ENCODE measurements at regions not wholly inside any gene's neighbourhood (a gene's known extent, or its start where the extent isn't known, plus 50 kb on each side); places are given as distances from the start of the nearest gene placed in this dataset.

DNA sequence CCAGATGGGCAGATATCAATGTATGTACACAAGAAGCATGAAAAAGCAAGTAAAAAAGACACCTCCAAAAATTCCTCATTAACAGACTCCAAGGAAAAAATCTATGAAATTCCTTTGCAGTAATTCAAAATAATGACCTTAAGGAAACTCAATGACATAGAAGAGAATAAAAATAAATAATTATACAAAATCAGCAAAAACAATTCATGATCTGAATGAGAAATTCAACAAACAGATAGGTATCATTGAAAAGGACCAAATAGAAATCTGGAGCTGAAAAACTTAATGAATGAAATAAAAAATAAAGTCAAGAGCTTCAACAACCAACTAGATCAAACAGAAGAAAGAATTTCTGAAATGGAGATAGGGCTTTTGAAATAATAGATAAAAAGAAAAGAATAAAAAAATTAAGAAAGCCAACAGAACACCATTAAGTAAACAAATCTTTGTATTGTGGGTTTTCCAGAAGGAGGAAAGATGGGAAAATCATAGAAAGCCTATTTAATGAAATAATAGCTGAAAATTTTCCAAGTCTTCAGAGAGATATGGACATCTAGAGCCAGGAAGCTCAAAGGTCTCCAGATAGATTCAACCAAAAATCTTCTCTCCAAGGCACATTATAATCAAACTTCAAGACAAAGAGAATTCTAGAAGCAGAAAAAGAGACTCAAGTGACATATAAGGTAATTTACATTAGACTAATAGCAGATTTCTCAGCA, 52.0 kb upstream of the KCNK1 start (continued):
- TF ChIP-seq SAFB2 (IDR thresholded peaks at IDR 0.05; ENCODE audit: borderline replicate concordance, low read depth, low read length, severe bottlenecking) (no peak), ZNF445 (CRISPR knock-in tag; IDR thresholded peaks at IDR 0.05; ENCODE audit: low read depth) (peak; percentile 44; the same call in 1 of the 2 replicates), ZEB2 (IDR thresholded peaks at IDR 0.05) (peak; percentile 63; the same call in 1 of the 2 replicates), MXI1 (IDR thresholded peaks at IDR 0.05; ENCODE audit: low read depth, low read length) (no peak), KHSRP (IDR thresholded peaks at IDR 0.05) (no peak), HOXB6 (CRISPR knock-in tag; IDR thresholded peaks at IDR 0.05; ENCODE audit: borderline replicate concordance) (no peak), TBL1XR1 (IDR thresholded peaks at IDR 0.05; ENCODE audit: low read length in 2 of 2) (no peak), ZNF253 (CRISPR knock-in tag; conservative IDR thresholded peaks at IDR 0.05) (no peak), CBX3 (IDR thresholded peaks at IDR 0.05; ENCODE audit: borderline replicate concordance in 1 of 2, low read length in 2 of 2) (peak in 1 of 2 experiments; percentile 98; a peak in 2 of 3 replicates), LARP7 (IDR thresholded peaks at IDR 0.05) (no peak), DIDO1 (tag; IDR thresholded peaks at IDR 0.05; ENCODE audit: low read depth) (no peak), C11orf30 (IDR thresholded peaks at IDR 0.05; ENCODE audit: low read depth) (peak; percentile 74)
- TF ChIP-seq, protein P1, sequence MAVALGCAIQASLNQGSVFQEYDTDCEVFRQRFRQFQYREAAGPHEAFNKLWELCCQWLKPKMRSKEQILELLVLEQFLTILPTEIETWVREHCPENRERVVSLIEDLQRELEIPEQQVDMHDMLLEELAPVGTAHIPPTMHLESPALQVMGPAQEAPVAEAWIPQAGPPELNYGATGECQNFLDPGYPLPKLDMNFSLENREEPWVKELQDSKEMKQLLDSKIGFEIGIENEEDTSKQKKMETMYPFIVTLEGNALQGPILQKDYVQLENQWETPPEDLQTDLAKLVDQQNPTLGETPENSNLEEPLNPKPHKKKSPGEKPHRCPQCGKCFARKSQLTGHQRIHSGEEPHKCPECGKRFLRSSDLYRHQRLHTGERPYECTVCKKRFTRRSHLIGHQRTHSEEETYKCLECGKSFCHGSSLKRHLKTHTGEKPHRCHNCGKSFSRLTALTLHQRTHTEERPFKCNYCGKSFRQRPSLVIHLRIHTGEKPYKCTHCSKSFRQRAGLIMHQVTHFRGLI (CRISPR knock-in tag; IDR thresholded peaks at IDR 0.05), result no peak
- TF ChIP-seq, protein P2, sequence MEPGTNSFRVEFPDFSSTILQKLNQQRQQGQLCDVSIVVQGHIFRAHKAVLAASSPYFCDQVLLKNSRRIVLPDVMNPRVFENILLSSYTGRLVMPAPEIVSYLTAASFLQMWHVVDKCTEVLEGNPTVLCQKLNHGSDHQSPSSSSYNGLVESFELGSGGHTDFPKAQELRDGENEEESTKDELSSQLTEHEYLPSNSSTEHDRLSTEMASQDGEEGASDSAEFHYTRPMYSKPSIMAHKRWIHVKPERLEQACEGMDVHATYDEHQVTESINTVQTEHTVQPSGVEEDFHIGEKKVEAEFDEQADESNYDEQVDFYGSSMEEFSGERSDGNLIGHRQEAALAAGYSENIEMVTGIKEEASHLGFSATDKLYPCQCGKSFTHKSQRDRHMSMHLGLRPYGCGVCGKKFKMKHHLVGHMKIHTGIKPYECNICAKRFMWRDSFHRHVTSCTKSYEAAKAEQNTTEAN (CRISPR knock-in tag; IDR thresholded peaks at IDR 0.05), result no peak
- TF ChIP-seq, protein P3, sequence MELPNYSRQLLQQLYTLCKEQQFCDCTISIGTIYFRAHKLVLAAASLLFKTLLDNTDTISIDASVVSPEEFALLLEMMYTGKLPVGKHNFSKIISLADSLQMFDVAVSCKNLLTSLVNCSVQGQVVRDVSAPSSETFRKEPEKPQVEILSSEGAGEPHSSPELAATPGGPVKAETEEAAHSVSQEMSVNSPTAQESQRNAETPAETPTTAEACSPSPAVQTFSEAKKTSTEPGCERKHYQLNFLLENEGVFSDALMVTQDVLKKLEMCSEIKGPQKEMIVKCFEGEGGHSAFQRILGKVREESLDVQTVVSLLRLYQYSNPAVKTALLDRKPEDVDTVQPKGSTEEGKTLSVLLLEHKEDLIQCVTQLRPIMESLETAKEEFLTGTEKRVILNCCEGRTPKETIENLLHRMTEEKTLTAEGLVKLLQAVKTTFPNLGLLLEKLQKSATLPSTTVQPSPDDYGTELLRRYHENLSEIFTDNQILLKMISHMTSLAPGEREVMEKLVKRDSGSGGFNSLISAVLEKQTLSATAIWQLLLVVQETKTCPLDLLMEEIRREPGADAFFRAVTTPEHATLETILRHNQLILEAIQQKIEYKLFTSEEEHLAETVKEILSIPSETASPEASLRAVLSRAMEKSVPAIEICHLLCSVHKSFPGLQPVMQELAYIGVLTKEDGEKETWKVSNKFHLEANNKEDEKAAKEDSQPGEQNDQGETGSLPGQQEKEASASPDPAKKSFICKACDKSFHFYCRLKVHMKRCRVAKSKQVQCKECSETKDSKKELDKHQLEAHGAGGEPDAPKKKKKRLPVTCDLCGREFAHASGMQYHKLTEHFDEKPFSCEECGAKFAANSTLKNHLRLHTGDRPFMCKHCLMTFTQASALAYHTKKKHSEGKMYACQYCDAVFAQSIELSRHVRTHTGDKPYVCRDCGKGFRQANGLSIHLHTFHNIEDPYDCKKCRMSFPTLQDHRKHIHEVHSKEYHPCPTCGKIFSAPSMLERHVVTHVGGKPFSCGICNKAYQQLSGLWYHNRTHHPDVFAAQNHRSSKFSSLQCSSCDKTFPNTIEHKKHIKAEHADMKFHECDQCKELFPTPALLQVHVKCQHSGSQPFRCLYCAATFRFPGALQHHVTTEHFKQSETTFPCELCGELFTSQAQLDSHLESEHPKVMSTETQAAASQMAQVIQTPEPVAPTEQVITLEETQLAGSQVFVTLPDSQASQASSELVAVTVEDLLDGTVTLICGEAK (IDR thresholded peaks at IDR 0.05), result no peak
- TF ChIP-seq, protein P3 (CRISPR knock-in tag; IDR thresholded peaks at IDR 0.05), result no peak
- TF ChIP-seq, protein P4, sequence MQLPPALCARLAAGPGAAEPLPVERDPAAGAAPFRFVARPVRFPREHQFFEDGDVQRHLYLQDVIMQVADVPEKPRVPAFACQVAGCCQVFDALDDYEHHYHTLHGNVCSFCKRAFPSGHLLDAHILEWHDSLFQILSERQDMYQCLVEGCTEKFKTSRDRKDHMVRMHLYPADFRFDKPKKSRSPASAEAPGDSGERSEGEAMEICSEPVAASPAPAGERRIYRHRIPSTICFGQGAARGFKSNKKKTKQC (CRISPR knock-in tag; IDR thresholded peaks at IDR 0.05), result no peak
